H9 (cell line): ENCODE measurements at regions not wholly inside any gene's neighbourhood (a gene's known extent, or its start where the extent isn't known, plus 50 kb on each side); places are given as distances from the start of the nearest gene placed in this dataset.

Experiments used
- DNase-seq: peaks from one replicate; pipeline ENCODE4 v3.0.0-alpha.2; 2017
- H2AFZ ChIP-seq: one replicate; pipeline ENCODE4 v1.6.1; 2013; ENCODE audit warnings: mild to moderate bottlenecking, low read length, control low read depth, moderate library complexity
- H2AK5ac ChIP-seq: 2 replicates; pipeline ENCODE4 v1.6.1; 2013; ENCODE audit warnings: low read length, control low read depth, mixed read lengths; ENCODE audit not compliant: insufficient read length
- H2BK120ac ChIP-seq: one replicate; pipeline ENCODE4 v1.6.1; 2013; ENCODE audit warnings: low read depth, mild to moderate bottlenecking, low read length, control low read depth, inconsistent platforms; ENCODE audit not compliant: poor library complexity, severe bottlenecking
- H2BK12ac ChIP-seq: 2 replicates; pipeline ENCODE4 v1.6.1; 2013; ENCODE audit warnings: low read length, control low read depth, mixed read lengths, low read depth; ENCODE audit not compliant: insufficient read length
- H2BK15ac ChIP-seq: 2 replicates; pipeline ENCODE4 v1.6.1; 2013; ENCODE audit warnings: low read depth, low read length, control low read depth
- H2BK20ac ChIP-seq: one replicate; pipeline ENCODE4 v1.6.1; 2013; ENCODE audit warnings: low read depth, mild to moderate bottlenecking, low read length, control low read depth, inconsistent platforms; ENCODE audit not compliant: poor library complexity, severe bottlenecking
- H2BK5ac ChIP-seq: 2 replicates; pipeline ENCODE4 v1.6.1; 2013; ENCODE audit warnings: low read length, control low read depth, mixed read lengths; ENCODE audit not compliant: insufficient read length
- H3K14ac ChIP-seq: 2 replicates; pipeline ENCODE4 v1.6.1; 2013; ENCODE audit warnings: low read length, control low read depth; ENCODE audit not compliant: insufficient read depth
- H3K18ac ChIP-seq: 2 replicates; pipeline ENCODE4 v1.6.1; 2013; ENCODE audit warnings: low read depth, mild to moderate bottlenecking, mixed read lengths, low read length, control low read depth; ENCODE audit not compliant: insufficient read length
- H3K23ac ChIP-seq: 2 replicates; pipeline ENCODE4 v1.6.1; 2013; ENCODE audit warnings: low read length, control low read depth, mixed read lengths, low read depth; ENCODE audit not compliant: insufficient read length
- H3K23me2 ChIP-seq: 2 replicates; pipeline ENCODE4 v1.6.1; 2013; ENCODE audit warnings: low read depth, mild to moderate bottlenecking, mixed read lengths, low read length, control low read depth; ENCODE audit not compliant: insufficient read length, poor library complexity, severe bottlenecking
- H3K27ac ChIP-seq: 2 replicates; pipeline ENCODE4 v1.5.1; 2013; ENCODE audit warnings: low read length, control low read depth, mixed read lengths, low read depth; ENCODE audit not compliant: insufficient read length
- H3K27me3 ChIP-seq: 2 replicates; pipeline ENCODE4 v1.6.1; 2013; ENCODE audit warnings: low read length, control low read depth, inconsistent platforms; ENCODE audit not compliant: insufficient read depth
- H3K4ac ChIP-seq: 2 replicates; pipeline ENCODE4 v1.6.1; 2013; ENCODE audit warnings: low read depth, mild to moderate bottlenecking, control low read depth, inconsistent platforms, low read length, moderate library complexity
- H3K4me1 ChIP-seq: 2 replicates; pipeline ENCODE4 v1.6.1; 2013; ENCODE audit warnings: low read length, control low read depth, inconsistent platforms; ENCODE audit not compliant: insufficient read depth
- H3K4me2 ChIP-seq: 2 replicates; pipeline ENCODE4 v1.6.1; 2013; ENCODE audit warnings: low read length, control low read depth, mixed read lengths; ENCODE audit not compliant: insufficient read length, insufficient read depth
- H3K56ac ChIP-seq: 2 replicates; pipeline ENCODE4 v1.6.1; 2013; ENCODE audit warnings: low read depth, mild to moderate bottlenecking, mixed read lengths, low read length, control low read depth; ENCODE audit not compliant: insufficient read length
- H3K79me1 ChIP-seq: 2 replicates; pipeline ENCODE4 v1.6.1; 2013; ENCODE audit warnings: low read depth, mild to moderate bottlenecking, moderate library complexity, low read length, control low read depth, inconsistent platforms; ENCODE audit not compliant: insufficient read depth, poor library complexity, severe bottlenecking
- H3K79me2 ChIP-seq: 2 replicates; pipeline ENCODE4 v1.6.1; 2013; ENCODE audit warnings: low read length, control low read depth, inconsistent platforms; ENCODE audit not compliant: insufficient read depth
- H3K9ac ChIP-seq: 2 replicates; pipeline ENCODE4 v1.6.1; 2013; ENCODE audit warnings: low read length, control low read depth, mixed read lengths; ENCODE audit not compliant: insufficient read length; ENCODE audit errors: extremely low read depth
- H3K9me3 ChIP-seq: one replicate; pipeline ENCODE4 v1.6.1; 2013; ENCODE audit warnings: low read depth, low read length, inconsistent platforms; ENCODE audit not compliant: control insufficient read depth
- H3T11ph ChIP-seq: one replicate; pipeline ENCODE4 v1.6.1; 2013; ENCODE audit warnings: mild to moderate bottlenecking, low read length, control low read depth, inconsistent platforms
- H4K20me1 ChIP-seq: one replicate; pipeline ENCODE4 v1.6.1; 2013; ENCODE audit not compliant: control insufficient read depth, insufficient read length, insufficient read depth
- H4K5ac ChIP-seq: 2 replicates; pipeline ENCODE4 v1.6.1; 2013; ENCODE audit warnings: low read depth, mild to moderate bottlenecking, mixed read lengths, low read length, control low read depth; ENCODE audit not compliant: insufficient read length
- H4K8ac ChIP-seq: replicated peaks from 2 replicates; pipeline ENCODE4 v1.6.1; 2013; ENCODE audit warnings: low read length, control low read depth, mixed read lengths, low read depth; ENCODE audit not compliant: insufficient read length
- H4K91ac ChIP-seq: 2 replicates; pipeline ENCODE4 v1.6.1; 2013; ENCODE audit warnings: low read depth, mild to moderate bottlenecking, moderate library complexity, mixed read lengths, low read length, control low read depth; ENCODE audit not compliant: insufficient read length
- H3K27ac Mint-ChIP-seq, 3 experiments: 2 replicates in 2 of 3; 3 replicates in 1 of 3; pipeline ENCODE4 v1.8.0; 2020 to 2021; ENCODE audit warnings: mixed read lengths in 3 of 3, mild to moderate bottlenecking in 1 of 3, moderate library complexity in 1 of 3
- H3K27me3 Mint-ChIP-seq: 2 replicates; pipeline ENCODE4 v1.8.0; 2021; ENCODE audit warnings: low read depth, mild to moderate bottlenecking, moderate library complexity, mixed read lengths
- H3K36me3 Mint-ChIP-seq, 3 experiments: 2 replicates in 2 of 3; 3 replicates in 1 of 3; pipeline ENCODE4 v1.8.0; 2020 to 2021; ENCODE audit warnings: low read depth in 3 of 3, mixed read lengths in 3 of 3; ENCODE audit not compliant: insufficient read depth in 1 of 3
- H3K4me1 Mint-ChIP-seq, 2 experiments: 2 replicates each; pipeline ENCODE4 v1.8.0; 2020; ENCODE audit warnings: mixed read lengths in 2 of 2
- H3K4me3 Mint-ChIP-seq, 2 experiments: 2 replicates in 1 of 2; 3 replicates in 1 of 2; pipeline ENCODE4 v1.8.0; 2020 to 2021; ENCODE audit warnings: mild to moderate bottlenecking in 2 of 2, mixed read lengths in 2 of 2, moderate library complexity in 1 of 2
- H3K9me3 Mint-ChIP-seq, 2 experiments: 2 replicates in 1 of 2; 3 replicates in 1 of 2; pipeline ENCODE4 v1.8.0; 2020; ENCODE audit warnings: mild to moderate bottlenecking in 2 of 2, mixed read lengths in 2 of 2, moderate library complexity in 1 of 2
- WGBS: extraction: QIAGEN DNeasy Blood & Tissue Kit; methylation state at CpG from one replicate; pipeline ENCODE4 v1.1.7; 2013; ENCODE audit warnings: missing lambda C conversion rate, low lambda C conversion rate, mixed read lengths; ENCODE audit not compliant: insufficient read length; ENCODE audit errors: extremely low coverage; 5-methylcytosine and 5-hydroxymethylcytosine counted together
- TF ChIP-seq, protein P1 (sequence below): fragments of 200-600 bp; sonication (generic); conservative IDR thresholded peaks from 3 replicates; pipeline ENCODE4 v1.8.0; 2021; ENCODE audit warnings: antibody characterized with exemption, mild to moderate bottlenecking

DNA sequence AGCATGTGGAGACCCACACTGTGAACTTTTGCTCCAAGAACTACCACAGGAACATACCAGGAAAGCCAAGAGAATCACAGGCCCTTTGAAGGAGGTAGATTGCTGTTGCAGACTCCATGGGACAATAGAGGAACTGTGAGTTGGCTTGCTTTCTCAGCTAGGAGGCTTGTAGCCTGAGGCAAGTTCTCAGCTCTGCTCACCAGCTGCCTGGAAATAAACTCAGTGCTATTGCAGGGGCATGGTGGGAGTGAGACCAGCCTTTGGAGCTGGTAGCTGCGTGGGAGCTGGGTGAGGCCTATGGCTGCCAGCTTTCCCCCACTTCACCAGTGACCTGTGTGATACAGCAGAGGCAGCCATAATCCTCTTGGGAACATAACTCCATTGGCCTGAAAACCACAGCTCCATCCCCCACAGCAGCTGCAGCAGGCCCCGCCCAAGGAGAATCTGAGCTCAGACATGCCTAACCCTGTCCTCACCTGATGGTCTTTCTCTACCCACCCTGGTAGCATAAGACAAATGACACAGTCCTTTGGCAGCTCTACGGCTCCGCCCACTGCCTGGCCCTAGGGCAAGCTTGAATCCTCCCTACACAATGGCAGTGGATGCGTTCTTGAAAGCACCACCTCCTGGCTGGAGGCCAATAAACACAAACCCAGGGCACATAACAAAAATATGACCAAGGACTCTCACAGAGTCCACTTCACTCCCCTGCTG lies 389.5 kb downstream of the KIF4B start:
- H3K4ac ChIP-seq: no peak overlapping the region
- H3K18ac ChIP-seq: no peak overlapping the region
- no peak overlapping the region for H3K27ac ChIP-seq
- H3K14ac ChIP-seq: no peak overlapping the region
- TF ChIP-seq, protein P1, sequence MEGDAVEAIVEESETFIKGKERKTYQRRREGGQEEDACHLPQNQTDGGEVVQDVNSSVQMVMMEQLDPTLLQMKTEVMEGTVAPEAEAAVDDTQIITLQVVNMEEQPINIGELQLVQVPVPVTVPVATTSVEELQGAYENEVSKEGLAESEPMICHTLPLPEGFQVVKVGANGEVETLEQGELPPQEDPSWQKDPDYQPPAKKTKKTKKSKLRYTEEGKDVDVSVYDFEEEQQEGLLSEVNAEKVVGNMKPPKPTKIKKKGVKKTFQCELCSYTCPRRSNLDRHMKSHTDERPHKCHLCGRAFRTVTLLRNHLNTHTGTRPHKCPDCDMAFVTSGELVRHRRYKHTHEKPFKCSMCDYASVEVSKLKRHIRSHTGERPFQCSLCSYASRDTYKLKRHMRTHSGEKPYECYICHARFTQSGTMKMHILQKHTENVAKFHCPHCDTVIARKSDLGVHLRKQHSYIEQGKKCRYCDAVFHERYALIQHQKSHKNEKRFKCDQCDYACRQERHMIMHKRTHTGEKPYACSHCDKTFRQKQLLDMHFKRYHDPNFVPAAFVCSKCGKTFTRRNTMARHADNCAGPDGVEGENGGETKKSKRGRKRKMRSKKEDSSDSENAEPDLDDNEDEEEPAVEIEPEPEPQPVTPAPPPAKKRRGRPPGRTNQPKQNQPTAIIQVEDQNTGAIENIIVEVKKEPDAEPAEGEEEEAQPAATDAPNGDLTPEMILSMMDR: no peak
- peaks cover 0 to 7% (median 0%) of the 10 kb centered on the region in 3 experiments; a peak in 4 of 7 replicates for H3K36me3 Mint-ChIP-seq
- H2BK120ac ChIP-seq: no peak overlapping the region
- H2AK5ac ChIP-seq: no peak overlapping the region
- no peak overlapping the region for H3K9ac ChIP-seq
- H3K79me2 ChIP-seq: no peaks in the 10 kb centered on the region
- no peaks in the 10 kb centered on the region for H3K4me1 ChIP-seq
- no peaks in the 10 kb centered on the region for H4K20me1 ChIP-seq
- peaks cover 7% of the 10 kb centered on the region in 2 experiments for H3K9me3 Mint-ChIP-seq
- H3K27me3 ChIP-seq: no peaks in the 10 kb centered on the region
- no peaks in the 10 kb centered on the region for H3K23me2 ChIP-seq
- no peaks in the 10 kb centered on the region for H3K27me3 Mint-ChIP-seq
- H2BK5ac ChIP-seq: no peak overlapping the region
- no peak overlapping the region for H3K23ac ChIP-seq
- H3K4me2 ChIP-seq: no peak overlapping the region
- H3K4me3 Mint-ChIP-seq: no peak overlapping the region
- H3T11ph ChIP-seq: no peak overlapping the region
- H4K8ac ChIP-seq: no peak overlapping the region
- H2BK20ac ChIP-seq: no peak overlapping the region
- no peak overlapping the region for H2AFZ ChIP-seq
- H4K91ac ChIP-seq: no peak overlapping the region
- H3K4me1 Mint-ChIP-seq: no peaks in the 10 kb centered on the region
- no peak overlapping the region for H2BK12ac ChIP-seq
- H3K79me1 ChIP-seq: no peaks in the 10 kb centered on the region
- WGBS: no CpG with 5 or more reads among the region's 5 CpGs
- H3K56ac ChIP-seq: no peak overlapping the region
- no peak overlapping the region for H2BK15ac ChIP-seq
- no peak for DNase-seq
- H4K5ac ChIP-seq: no peak overlapping the region
- no peaks in the 10 kb centered on the region for H3K9me3 ChIP-seq
- H3K27ac Mint-ChIP-seq: peak overlapping the region in 2 of 3 experiments; percentile 48 to 50; a peak in 1 of 7 replicates
